ENCODE measurements at regions not wholly inside any gene's neighbourhood (a gene's known extent, or its start where the extent isn't known, plus 50 kb on each side); places are given as distances from the start of the nearest gene placed in this dataset.
A peak's percentile ranks its signal among the peaks of the same experiment; 100 is the strongest.

- no peak for DNase-seq
These were observed 570.3 kb downstream of the LRRIQ3 start for GRCh38 chr1:73627723-73628122.

- no peak for DNase-seq
These were observed 571.6 kb downstream of the LRRIQ3 start for GRCh38 chr1:73626326-73626725.

DNA sequence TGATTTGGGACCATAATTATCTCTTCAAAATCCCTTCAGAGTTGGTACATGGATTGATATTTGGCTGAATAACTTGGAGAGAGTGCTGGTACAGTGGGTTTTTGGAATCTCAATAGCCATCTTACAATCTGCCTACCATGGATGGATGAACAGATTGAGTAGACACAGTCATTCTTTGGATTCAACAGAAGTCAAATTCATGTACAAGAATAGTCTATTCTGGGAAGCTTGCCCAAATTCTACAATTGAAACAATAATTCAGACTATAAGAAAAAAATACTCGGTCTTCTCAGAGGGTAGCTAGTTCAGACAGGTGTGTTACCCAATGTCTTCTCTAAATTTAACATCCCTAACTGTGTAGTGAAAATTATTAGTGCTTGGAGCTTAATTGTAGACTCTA, 574.0 kb downstream of the LRRIQ3 start:
- no peak for DNase-seq

DNA sequence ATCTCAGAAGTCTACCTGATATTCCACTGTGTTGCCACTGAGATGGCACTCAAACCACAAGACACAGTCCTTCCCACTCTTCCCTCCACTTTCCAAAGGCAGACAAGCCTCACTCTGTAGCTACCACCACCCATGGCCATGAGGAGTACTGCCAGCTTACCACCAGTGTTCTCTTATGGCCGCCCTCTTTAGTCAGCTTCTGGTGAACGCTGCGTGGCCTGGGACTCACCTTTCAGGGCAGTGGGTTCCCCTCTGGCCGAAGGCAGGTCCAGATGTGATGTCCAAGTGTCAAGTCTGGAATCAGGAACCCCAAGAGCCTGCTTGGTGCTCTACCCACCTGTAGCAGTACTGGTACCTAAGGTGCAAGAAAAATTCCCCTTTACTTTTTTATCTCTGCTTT, 580.8 kb downstream of the LRRIQ3 start:
- no peak for DNase-seq

GRCh38 chr1:73611681-73612080, 586.3 kb downstream of the LRRIQ3 start:
- DNase-seq = no peak

GRCh38 chr1:73604739-73605138, 593.2 kb downstream of the LRRIQ3 start:
- peak; percentile 53 for DNase-seq

GRCh38 chr1:73604211-73604610, 593.8 kb downstream of the LRRIQ3 start:
- DNase-seq = no peak

DNA sequence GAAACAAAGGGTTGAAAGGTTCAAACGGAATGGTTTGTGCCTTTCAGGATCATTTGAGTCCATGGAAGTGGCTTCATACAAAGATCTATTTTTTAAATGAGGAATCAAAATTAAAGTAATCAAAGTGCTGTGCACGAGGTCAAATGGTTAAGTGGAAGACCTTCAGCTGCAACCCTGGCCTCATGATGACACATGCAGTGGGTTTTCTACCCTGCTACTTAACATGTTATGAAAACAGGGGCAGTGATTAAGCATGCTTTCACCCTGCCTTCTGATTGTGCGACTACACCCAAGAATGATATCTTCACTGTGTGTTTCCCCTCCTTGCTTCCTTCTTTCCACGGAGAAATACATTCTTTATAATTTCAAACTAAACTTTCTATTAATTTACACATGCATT, 604.2 kb downstream of the LRRIQ3 start:
- no peak for DNase-seq

GRCh38 chr1:73593364-73593763, 604.6 kb downstream of the LRRIQ3 start:
- no peak for DNase-seq

DNA sequence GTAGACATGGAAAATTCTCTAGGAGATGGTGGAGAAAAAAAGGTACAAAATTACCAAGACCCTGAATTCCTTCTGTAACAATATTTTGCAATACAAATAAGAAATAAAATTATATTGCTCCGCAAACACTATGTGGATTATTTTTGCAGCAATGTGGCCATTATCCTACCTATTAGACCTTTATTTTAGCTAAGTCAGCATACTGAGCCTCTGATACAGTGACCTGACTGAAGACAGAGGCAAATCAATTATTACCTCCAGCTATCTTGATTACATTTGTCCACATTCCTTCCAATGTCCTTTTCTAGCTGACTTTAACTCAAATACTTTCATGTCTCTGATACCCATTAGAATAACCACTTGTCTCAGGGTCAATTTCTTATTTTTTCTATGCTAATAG, 610.9 kb downstream of the LRRIQ3 start:
- DNase-seq = no peak

- DNase-seq = no peak
These were observed 620.8 kb downstream of the LRRIQ3 start for GRCh38 chr1:73577206-73577605.

GRCh38 chr1:73576083-73576482, 621.9 kb downstream of the LRRIQ3 start:
- DNase-seq = no peak

DNA sequence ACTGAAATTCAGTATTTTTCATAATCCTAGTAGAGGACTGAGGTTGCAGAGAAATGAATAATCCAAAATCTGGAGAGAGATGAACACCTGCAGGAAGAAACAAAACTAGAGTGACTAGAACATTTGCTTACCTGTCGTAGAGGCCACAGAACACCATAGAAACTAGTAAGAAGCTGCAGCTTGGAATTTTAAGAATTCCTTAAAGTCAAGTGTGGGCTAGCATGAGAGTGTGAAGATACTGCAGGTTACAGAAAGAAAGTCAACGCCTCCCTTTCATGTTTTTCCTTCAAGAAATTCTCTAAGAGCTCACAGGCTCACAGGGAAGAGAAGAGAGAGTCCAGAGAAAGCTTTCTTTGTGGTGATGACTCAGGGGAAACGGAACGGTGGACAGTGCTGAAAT, 633.7 kb downstream of the LRRIQ3 start:
- no peak for DNase-seq

DNA sequence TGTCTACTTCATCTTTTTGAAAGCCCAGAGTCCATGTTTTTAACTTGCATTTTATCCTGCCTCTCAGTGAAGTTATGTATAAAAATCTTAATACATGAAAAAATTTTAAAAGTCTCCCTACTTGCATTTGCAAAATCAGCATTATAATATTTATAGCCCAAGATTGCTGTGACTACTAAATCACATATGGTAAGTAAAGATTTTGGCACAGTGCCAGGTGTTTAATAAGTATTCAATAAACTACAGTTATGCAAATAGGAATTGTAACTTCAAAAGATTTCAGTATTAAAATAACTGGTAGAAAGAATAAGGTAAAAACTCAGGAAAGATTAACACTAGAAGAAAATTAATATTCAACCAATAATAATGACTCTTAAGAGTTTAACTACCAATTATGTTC, 641.7 kb downstream of the LRRIQ3 start:
- DNase-seq = no peak

DNA sequence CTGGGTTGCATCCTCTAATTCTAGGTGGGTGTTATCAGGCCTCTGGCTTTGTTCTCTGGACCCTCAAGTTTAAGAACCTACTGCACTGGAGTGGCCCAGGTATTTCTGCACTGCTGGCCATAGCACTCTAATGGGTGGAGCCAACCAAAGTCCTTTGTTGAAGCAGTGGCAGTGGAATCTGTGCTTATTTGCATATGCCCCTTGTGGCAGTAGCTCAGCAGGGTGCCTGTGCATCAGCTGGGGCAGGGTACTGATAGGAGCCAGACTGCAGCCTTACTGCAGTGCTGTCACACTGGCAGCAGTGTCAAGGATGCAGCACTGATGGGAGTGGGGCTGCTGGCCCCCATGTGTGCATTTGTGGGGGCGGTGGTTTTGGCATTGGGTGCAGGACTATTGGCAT, 660.6 kb downstream of the LRRIQ3 start:
- DNase-seq = no peak

GRCh38 chr1:73517603-73518191, 680.3 kb downstream of the LRRIQ3 start:
- DNase-seq = no peak

DNA sequence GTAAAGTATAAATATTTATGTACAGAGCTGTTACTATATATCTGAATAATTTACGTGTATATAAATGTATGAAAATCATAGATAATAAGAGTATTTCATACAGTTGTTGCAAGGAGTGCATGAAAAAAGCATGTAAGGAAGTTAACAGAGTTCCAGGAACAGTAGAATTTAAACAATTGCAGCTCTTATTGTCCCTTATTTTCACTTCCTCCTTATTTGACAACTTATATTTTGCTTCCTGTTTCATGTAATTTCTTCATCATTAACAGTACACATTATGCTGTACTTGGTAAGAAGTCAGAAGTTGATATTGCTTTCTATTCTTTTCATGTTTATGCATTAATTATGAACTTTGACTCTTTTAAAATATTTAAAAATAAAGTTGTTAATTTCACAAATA, 681.5 kb downstream of the LRRIQ3 start:
- no peak for DNase-seq

- no peak for DNase-seq
These were observed 686.9 kb downstream of the LRRIQ3 start for GRCh38 chr1:73511038-73511437.

DNA sequence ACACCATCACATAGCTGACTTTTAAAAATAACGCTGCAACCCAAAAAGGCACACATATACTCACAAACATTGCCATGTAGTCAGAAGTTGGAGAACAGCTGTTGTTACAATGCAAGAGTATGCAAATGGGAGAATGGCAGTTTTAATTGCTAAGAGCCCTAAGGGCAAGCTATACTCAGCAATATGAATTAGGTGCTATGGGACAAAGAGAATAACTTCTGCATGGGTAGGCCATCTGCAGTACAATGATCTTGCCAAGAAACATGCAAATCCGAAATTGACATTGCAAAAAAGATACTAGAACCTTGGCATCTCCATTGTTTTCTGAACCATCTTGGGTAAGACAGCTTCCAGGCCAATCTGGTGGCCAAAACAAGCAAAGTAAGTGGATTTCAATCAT, 697.8 kb downstream of the LRRIQ3 start:
- DNase-seq = no peak

DNA sequence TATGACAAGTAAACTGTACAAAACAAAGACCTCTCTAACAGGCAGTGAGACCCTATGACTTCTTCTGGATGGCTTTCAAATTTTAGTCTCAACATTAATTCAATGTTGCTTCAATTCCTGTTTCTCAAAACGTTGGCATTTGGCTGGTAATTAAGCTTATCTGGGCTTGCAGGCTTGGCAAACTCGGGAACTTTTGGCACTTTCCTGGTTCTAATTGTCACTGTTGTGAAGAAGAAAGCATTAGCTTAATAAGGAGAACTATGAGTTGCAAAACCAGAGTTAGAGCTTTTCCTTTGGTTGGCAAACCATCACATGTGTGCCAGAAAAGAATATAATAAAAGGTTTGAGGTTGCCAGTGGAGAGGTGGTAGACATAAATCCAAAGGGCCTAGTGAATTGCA, 698.3 kb downstream of the LRRIQ3 start:
- DNase-seq = no peak

DNA sequence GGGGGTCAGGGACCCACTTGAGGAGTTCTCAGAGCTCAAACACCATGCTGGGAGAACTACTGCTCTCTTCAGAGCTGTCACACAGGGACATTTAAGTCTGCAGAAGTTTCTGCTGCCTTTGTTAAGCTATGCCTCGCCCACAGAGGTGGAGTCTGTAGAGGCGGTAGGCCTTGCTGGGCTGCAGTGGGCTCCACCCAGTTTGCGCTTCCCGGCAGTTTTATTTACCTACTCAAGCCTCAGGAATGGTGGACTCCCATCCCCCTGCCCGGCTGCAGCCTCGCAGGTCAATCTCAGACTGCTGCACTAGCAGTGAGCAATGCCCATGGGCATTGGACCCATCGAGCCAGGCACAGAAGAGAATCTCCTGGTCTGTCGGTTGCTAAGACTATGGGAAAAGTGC, 706.4 kb downstream of the LRRIQ3 start:
- no peak for DNase-seq

DNA sequence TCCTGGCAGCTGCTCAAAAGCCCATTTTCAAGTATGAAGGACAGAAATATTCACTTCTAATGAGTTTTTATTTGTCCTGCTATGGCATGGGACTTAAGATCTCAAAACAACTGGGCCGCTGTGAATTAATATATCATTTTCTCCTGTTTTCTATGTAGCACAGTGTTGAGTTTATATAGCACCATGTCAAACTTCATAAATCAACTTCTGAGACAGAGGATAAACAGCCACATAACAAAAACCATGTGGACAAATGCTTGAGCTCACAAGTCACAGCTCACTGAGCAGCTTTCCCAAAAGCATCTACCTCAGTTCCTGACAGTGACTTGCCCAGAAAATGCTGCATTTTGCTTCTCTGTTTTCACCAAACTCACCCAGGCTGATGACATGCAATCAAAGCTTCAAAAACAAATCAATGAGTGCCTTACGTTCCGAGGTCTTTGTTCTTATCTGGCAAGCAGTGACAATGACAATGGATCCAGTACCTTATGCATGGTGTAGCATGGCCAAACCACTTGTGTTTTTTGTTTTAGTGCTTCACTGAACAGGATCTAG, 722.6 kb downstream of the LRRIQ3 start:
- DNase-seq = no peak

DNA sequence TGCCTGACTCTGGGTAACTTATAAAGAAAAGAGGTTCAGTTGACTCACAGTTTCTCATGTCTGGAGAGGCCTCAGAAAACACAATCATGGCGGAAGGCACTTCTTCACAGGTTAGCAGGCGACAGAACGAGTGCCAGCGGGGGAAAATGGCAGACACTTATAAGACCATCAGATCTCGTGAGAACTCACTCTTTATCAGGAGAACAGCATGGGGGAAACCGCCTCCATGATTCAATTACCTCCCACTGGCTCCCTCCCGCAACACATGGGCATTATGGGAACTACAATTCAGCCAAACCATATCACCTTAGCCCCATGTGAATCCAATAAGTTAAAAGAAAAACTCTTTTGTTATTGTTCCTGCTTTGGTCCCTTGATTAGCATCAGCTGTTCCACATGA, 725.2 kb downstream of the LRRIQ3 start:
- DNase-seq = no peak

DNA sequence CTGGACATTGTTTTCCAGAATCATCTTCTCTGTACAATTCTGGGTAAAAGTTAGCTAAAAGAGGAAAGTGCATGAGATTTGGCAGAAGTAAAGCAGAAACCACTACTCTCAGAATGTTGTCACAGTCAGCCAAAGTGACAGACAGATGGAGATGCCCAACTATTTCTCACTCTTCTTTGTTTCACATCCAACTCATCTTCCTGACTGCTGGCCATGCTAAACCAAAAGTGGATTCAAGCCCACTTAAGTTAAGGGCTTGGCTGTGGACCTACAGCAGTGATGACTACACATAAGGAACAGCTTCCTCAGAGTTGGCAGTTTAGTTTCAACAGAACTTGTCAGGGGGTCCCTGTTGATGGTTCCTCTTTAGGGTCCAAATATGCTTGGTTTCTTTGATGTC, 730.2 kb downstream of the LRRIQ3 start:
- no peak for DNase-seq

GRCh38 chr1:73463873-73464272, 734.1 kb downstream of the LRRIQ3 start:
- DNase-seq = no peak

DNA sequence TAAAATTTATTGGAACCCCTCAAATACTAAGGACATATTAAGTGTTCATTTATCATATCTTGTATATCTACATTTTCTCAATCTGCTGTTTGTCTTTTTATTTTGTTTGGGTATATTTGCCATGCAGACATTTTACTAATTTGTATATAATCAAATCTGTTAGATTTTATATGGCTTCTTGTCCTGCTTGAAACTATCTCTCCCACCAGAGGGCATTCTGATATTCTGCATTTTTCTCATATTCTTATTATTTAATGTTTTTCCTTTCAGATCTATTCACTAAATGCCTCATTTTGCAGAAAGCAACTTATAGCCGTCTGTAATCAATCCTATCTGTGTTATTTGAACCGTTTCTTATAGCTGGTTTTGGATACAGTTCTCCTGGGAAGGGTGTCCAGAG, 745.5 kb downstream of the LRRIQ3 start:
- no peak for DNase-seq
